HuH-7 (cell line): ENCODE measurements at regions not wholly inside any gene's neighbourhood (a gene's known extent, or its start where the extent isn't known, plus 50 kb on each side); places are given as distances from the start of the nearest gene placed in this dataset.

Source experiments
- DNase-seq: peaks from one replicate; pipeline ENCODE4 v3.0.0; 2011; ENCODE audit warnings: low spot score

GRCh38 chr1:104699433-104699832, 949.7 kb downstream of the AMY1C start:
- no peak for DNase-seq

DNA sequence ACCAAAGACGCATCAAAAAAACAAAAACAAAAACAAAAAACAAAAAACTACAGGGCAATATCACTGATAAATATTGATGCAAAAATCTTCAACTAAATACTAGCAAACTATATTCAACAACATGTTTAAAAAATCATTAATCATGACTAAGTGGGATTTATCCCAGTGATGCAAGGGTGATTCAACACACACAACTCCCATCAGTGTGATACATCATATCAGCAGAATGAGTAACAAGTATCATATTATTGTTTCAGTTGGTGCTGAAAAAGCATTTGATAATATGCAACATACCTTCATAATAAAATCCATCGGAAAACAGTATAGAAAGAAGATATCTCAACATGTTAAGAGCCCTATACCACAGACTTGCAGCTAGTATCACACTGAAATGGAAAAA, 953.0 kb downstream of the AMY1C start:
- DNase-seq = no peak

DNA sequence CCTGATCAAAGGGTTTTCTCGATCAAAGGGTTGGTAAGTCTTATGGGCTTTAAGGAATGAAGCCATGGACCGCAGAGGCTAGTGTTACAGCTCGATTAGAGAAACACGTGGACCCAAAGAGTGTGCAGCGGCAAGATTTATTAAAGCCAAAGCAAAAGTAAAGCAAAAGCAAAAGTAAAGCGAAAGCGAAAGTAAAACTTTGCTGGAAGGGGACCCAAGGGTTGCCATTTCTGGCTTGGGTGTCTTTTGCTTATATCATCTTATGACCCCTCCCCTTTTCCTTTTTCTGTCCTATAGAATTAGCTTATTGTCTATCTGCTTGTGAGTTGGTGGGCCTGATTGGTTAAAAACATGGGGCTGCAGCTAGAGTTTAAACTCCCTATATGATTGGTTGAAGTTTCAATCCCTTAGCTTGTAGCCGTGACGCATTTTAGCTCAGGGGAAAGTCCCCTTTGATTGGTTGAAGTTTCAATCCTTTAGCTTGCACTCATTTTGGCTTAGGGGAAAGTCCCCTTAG, 957.0 kb downstream of the AMY1C start:
- DNase-seq = peak; percentile 4

DNA sequence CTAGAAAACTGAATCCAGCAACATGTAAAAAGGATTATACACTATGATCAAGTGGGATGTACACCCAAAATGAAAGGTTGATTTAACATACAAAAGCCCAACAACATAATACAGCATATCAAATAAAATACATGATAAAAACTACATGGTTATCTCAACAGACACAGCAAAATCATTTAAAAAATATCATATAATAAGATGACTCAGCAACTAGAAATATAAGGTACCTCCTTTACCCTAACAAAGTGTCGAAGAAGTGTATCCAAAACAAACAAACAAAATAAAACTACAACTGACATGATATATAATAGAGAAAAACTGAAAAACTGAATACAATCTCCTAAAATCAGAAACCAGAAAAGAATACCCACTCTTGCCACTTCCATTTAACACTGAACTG, 969.1 kb downstream of the AMY1C start:
- no peak for DNase-seq

- DNase-seq = no peak
Observed at GRCh38 chr1:104720741-104721140, 971.0 kb downstream of the AMY1C start.

- DNase-seq = no peak
Observed at GRCh38 chr1:104726917-104727316, 977.2 kb downstream of the AMY1C start.

GRCh38 chr1:104733866-104734265, 984.2 kb downstream of the AMY1C start:
- DNase-seq = no peak

DNA sequence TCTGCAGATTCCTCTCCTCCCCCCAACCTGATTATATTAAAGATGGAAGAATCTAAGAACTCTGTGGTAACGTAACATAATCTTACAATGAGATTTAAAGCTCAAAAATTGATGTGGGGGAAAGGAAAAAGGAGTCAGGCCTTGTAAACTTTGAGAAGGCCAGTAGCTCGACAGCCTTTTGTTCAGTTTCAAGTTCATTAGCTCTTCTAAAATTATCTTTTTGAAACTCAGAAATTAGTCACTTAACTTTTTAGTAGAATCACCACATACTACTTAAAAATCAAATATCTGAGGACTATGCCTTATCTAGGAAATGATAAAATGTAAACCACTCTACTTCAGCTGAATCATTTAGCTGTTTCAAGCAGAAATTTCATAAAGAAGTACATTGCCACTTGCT, 996.2 kb downstream of the AMY1C start:
- DNase-seq = no peak

- DNase-seq = no peak
Observed at GRCh38 chr1:104746994-104747393, 997.3 kb downstream of the AMY1C start.

GRCh38 chr1:104760017-104760416, 1010.3 kb downstream of the AMY1C start:
- no peak for DNase-seq

GRCh38 chr1:104761961-104762570, 1012.4 kb downstream of the AMY1C start:
- no peak for DNase-seq

GRCh38 chr1:104765085-104765484, 1015.4 kb downstream of the AMY1C start:
- DNase-seq = no peak

DNA sequence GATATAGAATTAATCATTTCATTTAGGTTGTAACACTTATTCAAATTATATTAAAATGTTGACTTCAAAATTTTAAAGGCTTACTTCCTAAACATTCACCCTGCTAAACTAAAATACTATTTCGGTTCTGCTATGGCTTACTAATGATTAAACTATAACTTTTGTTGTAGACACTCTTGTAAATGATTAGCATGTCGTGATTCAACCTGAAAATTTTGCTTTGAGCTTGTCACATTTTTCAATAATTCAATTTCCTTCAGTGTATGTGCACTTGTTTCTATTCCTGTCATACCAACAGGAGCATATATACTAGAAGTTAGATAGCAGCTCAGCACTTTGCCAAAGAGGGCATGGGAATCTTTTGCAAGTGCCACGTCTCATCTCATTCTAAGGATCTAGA, 1018.8 kb downstream of the AMY1C start:
- DNase-seq = no peak

- DNase-seq = peak; percentile 17
Observed at GRCh38 chr1:104780470-104781078, 1030.9 kb downstream of the AMY1C start.

DNA sequence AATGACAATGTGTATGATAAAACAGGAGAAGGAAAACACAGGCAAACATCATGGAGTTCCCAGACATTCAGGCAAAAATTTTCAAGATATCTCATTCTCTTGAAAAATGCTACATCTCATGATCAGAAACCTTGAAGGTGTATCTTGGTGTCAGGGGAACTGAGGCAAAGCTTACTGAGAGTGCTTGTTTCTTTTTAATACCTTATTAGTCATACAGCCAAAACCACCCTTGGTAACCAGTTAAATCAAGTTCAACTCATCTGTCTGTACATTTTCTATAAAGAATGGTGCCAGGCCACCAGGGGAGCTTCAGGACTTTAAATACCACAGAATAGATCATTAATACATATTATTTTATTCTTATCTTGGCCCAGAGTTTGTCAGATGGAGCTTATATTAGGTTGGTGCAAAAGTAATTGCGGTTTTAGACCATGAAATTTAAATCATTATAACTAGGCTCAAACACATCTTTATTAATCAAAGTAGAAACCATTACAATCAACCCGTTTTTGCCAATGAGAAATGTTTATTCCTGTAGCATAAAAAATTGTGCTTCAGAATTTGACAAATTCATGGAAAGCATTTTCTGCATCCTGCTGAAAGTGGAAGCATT, 1036.0 kb downstream of the AMY1C start:
- DNase-seq = no peak

DNA sequence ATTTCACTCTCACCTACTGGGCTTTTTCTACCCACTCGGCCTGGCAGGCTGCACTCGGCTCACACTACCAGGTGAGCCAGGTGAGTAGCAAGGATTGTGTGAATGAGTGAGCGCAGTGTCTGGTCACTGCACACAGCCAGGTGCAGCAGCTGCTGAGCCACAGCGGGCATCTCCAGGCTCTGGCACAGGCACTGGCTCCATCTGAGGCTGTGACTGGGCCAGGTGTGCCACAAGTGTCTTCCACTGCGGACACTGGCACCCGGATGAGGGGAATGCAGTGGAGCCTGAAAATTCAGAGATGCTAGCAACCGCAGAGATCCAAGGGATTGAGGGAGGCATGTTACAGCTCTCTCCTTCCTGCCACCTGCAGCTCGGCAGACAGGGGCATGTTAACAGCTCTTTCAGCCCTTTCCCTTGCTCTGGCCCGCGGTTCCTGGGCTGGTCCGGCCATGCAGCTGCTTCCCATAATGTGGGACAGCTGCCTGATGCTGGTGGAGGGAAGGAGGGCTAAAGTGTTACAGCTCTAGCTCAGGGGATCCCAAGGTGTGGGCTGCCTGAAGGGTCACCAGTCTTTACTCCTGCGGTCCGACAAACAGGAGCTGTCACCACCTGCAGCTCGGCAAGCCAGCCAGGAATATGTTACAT, 1038.3 kb downstream of the AMY1C start:
- DNase-seq = no peak

DNA sequence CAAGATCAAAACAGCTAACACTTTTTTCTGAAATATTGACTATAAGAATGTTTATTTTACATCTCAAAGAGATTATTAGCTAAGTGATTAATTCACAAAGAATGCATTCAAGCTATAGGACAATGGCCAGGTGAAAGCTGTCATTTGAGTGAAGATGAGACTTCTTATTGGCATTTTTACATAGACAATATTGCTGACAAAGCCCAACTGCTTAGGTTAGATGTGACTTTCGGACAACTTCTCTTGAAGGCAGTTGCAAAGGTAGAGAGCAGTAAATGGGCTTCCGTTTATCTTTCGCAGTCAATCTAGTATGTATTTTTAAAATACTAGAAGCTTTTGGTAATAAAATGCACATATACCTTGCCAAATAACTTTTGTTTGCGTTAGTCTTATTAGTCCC, 1041.3 kb downstream of the AMY1C start:
- DNase-seq = no peak

DNA sequence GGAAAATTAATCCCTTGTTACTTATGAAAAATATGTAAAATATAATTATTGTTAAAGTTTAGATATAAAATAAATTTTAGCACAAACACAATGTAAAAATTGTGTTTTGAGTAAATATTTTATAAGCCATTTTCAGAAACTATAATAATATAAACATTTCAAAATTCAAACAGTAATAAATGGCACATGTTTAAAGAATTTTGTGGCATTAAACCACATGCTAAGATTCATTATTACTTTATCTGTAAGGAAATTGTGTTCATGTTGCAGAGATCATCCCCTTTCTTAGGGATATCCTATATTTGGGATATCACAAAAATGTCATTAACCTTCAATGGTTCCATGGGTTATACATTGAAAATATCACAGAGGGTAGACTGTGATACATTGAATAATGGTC, 1044.3 kb downstream of the AMY1C start:
- no peak for DNase-seq

DNA sequence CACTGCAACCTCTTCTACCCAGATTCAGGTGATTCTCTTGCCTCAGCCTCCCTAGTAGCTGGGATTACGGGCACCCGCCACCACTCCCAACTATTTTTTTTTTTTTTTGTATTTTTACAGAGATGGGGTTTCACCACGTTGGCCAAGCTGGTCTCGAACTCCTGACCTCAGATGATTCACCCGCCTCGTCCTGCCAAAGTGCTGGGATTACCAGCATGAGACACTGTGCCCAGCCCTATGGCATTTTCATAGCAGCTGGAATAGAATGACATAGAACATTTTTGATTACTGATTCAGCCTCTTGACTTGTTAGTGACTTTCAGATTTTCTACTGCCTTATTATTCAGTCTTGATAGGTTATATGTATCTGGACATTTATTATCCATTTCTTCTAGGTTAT, 1046.2 kb downstream of the AMY1C start:
- no peak for DNase-seq

- DNase-seq = no peak
Observed at GRCh38 chr1:104797982-104798381, 1048.3 kb downstream of the AMY1C start.

GRCh38 chr1:104801344-104801743, 1051.6 kb downstream of the AMY1C start:
- DNase-seq = no peak

DNA sequence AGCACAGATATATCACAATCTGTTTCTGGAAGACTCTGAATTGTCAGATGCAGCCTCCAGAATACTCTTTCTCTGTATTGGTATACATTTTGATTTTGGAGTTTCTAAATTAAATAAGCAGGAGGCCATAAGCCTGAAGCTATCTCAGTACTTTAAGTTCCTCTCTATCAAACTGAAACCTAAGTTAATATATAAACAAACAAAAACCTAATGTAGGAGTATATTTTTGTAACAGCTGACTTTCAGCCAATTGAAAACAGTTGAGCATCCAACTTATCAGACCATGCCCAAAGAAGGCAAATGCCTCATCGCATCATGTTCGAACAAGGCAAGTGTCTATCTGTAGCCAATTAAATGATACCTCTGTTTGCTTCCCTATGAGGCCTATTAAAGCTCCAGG, 1054.4 kb downstream of the AMY1C start:
- DNase-seq = no peak

- no peak for DNase-seq
Observed at GRCh38 chr1:104807590-104807989, 1057.9 kb downstream of the AMY1C start.
